Karpas-422 (cell line): ENCODE measurements at regions not wholly inside any gene's neighbourhood (a gene's known extent, or its start where the extent isn't known, plus 50 kb on each side); places are given as distances from the start of the nearest gene placed in this dataset.

Source experiments
- DNase-seq: peaks from one replicate; pipeline ENCODE4 v3.0.0-alpha.2; 2015
- H2AFZ ChIP-seq: fragments of 200-600 bp; sonication (generic); 2 replicates; pipeline ENCODE4 v1.6.1; 2014; ENCODE audit warnings: antibody characterized with exemption, low read length, mixed read lengths
- H3K27ac ChIP-seq: fragments of 200-600 bp; sonication (generic); 2 replicates; pipeline ENCODE4 v1.5.1; 2014; ENCODE audit warnings: mild to moderate bottlenecking, low read length, moderate library complexity
- H3K27me3 ChIP-seq: fragments of 200-600 bp; sonication (generic); 2 replicates; pipeline ENCODE4 v1.6.1; 2014; ENCODE audit warnings: low read length, mixed read lengths
- H3K36me3 ChIP-seq: fragments of 200-600 bp; sonication (generic); 2 replicates; pipeline ENCODE4 v1.6.1; 2014; ENCODE audit warnings: low read length, mixed read lengths; ENCODE audit not compliant: insufficient read depth
- H3K4me1 ChIP-seq: fragments of 200-600 bp; sonication (generic); 2 replicates; pipeline ENCODE4 v1.6.1; 2014; ENCODE audit warnings: mild to moderate bottlenecking, low read length, mixed read lengths
- H3K4me2 ChIP-seq: fragments of 200-600 bp; sonication (generic); 2 replicates; pipeline ENCODE4 v1.6.1; 2014; ENCODE audit warnings: low read length, low read depth, mild to moderate bottlenecking; ENCODE audit not compliant: poor library complexity, severe bottlenecking
- H3K4me3 ChIP-seq: fragments of 200-600 bp; sonication (generic); 2 replicates; pipeline ENCODE4 v1.5.1; 2014; ENCODE audit warnings: mild to moderate bottlenecking, antibody characterized with exemption, low read length, mixed read lengths
- H3K79me2 ChIP-seq: fragments of 200-600 bp; sonication (generic); 2 replicates; pipeline ENCODE4 v1.6.1; 2014; ENCODE audit warnings: mild to moderate bottlenecking, low read length, mixed read lengths
- H3K9ac ChIP-seq: fragments of 200-600 bp; sonication (generic); 2 replicates; pipeline ENCODE4 v1.6.0; 2014; ENCODE audit warnings: low read length
- H3K9me2 ChIP-seq: fragments of 200-600 bp; sonication (generic), shearing (Covaris generic); replicated peaks from 2 replicates; pipeline ENCODE4 v1.6.0; 2014; ENCODE audit warnings: mild to moderate bottlenecking, low read length, moderate library complexity; ENCODE audit not compliant: insufficient read depth
- H3K9me3 ChIP-seq: fragments of 300-700, 200-600 bp; sonication (generic); 2 replicates; pipeline ENCODE4 v1.6.1; 2014; ENCODE audit warnings: low read length, mixed read lengths
- H4K20me1 ChIP-seq: fragments of 200-600 bp; sonication (generic); 2 replicates; pipeline ENCODE4 v1.6.1; 2014; ENCODE audit warnings: mild to moderate bottlenecking, antibody characterized with exemption, low read length, low read depth; ENCODE audit not compliant: insufficient read depth

GRCh38 chr18:61702007-61702406, 190.8 kb downstream of the RNF152 start:
- no peak for DNase-seq
- no peak overlapping the region for H2AFZ ChIP-seq
- no peak overlapping the region for H3K9ac ChIP-seq
- H3K79me2 ChIP-seq, result no peaks in the 10 kb centered on the region
- H3K4me3 ChIP-seq, result no peak overlapping the region
- no peaks in the 10 kb centered on the region for H3K36me3 ChIP-seq
- H4K20me1 ChIP-seq, result no peaks in the 10 kb centered on the region
- no peaks in the 10 kb centered on the region for H3K4me1 ChIP-seq
- no peak overlapping the region for H3K27ac ChIP-seq
- H3K9me3 ChIP-seq, result no peaks in the 10 kb centered on the region
- H3K4me2 ChIP-seq, result no peak overlapping the region
- H3K9me2 ChIP-seq, result no peaks in the 10 kb centered on the region
- H3K27me3 ChIP-seq, result no peaks in the 10 kb centered on the region

DNA sequence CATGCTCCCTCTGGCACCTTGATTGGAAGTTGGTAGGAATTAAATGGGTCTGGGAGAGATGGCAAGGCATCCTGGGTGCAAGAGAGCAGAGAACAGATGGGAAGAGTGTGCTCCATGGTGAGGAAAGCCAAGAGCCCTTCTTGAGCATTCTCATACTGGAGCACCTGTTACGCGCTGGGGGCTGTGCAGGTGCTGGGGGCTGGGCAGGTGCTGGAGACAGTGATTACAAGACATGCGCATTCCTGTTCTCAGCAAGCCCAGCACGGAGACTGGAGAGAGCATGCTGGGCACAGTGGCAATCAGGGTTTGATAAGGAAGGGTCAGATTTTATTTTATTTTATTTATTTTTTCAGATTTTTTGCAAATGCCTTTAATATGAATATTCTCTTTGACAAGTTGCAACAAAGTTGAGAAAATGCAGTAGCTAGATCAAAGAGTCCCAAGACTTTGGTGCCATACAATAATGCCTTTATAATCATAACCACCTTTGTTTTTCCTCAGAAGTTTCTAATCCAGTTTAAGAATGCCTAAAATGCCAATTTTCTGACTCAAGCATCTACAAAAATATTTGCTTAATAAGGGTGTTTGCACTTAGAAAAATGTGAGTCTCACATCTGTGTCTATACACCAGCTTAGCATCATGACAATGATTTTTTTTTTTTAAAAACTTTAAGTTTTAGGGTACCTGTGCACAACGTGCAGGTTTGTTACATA, 193.3 kb downstream of the RNF152 start:
- Histone ChIP-seq H3K79me2 (no peaks in the 10 kb centered on the region), H3K4me2 (no peak overlapping the region), H3K36me3 (no peaks in the 10 kb centered on the region), H2AFZ (no peak overlapping the region), H3K27ac (no peak overlapping the region), H3K9me3 (no peaks in the 10 kb centered on the region), H3K4me3 (no peak overlapping the region), H3K9ac (no peak overlapping the region), H3K9me2 (no peaks in the 10 kb centered on the region), H4K20me1 (no peaks in the 10 kb centered on the region), H3K4me1 (no peaks in the 10 kb centered on the region), H3K27me3 (no peaks in the 10 kb centered on the region)
- no peak for DNase-seq

DNA sequence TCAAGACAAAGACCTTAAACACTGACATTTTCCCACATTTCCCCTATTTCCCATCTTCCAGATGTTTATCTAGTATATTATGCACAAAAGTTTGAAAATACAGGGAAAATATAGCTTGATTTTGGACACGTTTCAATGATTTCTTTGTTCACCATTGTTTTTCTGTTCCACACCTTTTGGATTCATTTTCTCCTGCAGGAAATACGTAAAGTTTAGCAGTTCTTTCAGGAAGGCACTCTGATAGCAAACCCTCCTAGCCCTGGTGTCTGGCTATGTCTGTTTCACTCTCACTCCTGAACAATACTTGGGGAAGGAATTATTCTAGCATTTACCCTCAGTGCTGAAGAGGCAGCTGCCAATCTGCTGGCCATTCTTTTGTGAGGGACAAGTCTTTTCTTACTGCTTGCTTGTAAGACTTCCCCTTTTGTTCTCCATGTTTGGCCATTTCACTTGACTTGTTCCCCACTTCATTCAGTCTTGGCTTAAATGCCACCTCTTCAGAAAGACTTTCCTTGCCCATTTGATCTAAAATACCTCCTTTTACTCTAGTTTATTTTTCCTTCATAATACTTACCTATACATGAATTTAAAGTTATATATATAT, 195.4 kb downstream of the RNF152 start:
- H3K9me2 ChIP-seq, result no peaks in the 10 kb centered on the region
- H3K9ac ChIP-seq, result no peak overlapping the region
- no peaks in the 10 kb centered on the region for H3K4me1 ChIP-seq
- no peak overlapping the region for H3K27ac ChIP-seq
- no peaks in the 10 kb centered on the region for H3K9me3 ChIP-seq
- H3K36me3 ChIP-seq, result no peaks in the 10 kb centered on the region
- no peak for DNase-seq
- no peak overlapping the region for H3K4me3 ChIP-seq
- no peaks in the 10 kb centered on the region for H4K20me1 ChIP-seq
- H3K79me2 ChIP-seq, result no peaks in the 10 kb centered on the region
- no peaks in the 10 kb centered on the region for H3K27me3 ChIP-seq
- no peak overlapping the region for H3K4me2 ChIP-seq
- H2AFZ ChIP-seq, result no peak overlapping the region

DNA sequence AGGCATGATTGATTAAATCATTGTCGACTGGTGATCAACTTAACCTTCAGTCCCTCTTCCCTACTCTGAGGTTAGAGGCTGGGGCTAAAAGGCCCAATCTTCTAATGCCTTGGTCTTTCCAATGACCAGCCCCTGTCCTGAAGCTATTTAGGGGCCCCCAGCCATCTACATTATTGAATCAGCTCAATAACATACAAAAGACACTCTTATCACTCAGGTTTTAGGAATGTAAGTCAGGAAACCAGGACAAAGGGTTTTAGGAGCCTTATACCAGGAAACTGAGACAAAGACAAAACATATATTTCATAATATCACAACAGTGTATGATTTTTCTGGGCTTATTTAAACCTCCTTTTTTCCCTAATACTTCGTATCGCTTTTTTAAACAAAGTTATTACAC, 198.6 kb downstream of the RNF152 start:
- H2AFZ ChIP-seq, result no peak overlapping the region
- H3K36me3 ChIP-seq, result no peaks in the 10 kb centered on the region
- DNase-seq, result no peak
- no peaks in the 10 kb centered on the region for H3K79me2 ChIP-seq
- no peaks in the 10 kb centered on the region for H3K27me3 ChIP-seq
- no peak overlapping the region for H3K4me3 ChIP-seq
- H3K4me1 ChIP-seq, result no peaks in the 10 kb centered on the region
- H3K27ac ChIP-seq, result no peak overlapping the region
- no peak overlapping the region for H3K9ac ChIP-seq
- H4K20me1 ChIP-seq, result no peaks in the 10 kb centered on the region
- H3K9me2 ChIP-seq, result no peaks in the 10 kb centered on the region
- H3K9me3 ChIP-seq, result no peaks in the 10 kb centered on the region
- H3K4me2 ChIP-seq, result no peak overlapping the region

DNA sequence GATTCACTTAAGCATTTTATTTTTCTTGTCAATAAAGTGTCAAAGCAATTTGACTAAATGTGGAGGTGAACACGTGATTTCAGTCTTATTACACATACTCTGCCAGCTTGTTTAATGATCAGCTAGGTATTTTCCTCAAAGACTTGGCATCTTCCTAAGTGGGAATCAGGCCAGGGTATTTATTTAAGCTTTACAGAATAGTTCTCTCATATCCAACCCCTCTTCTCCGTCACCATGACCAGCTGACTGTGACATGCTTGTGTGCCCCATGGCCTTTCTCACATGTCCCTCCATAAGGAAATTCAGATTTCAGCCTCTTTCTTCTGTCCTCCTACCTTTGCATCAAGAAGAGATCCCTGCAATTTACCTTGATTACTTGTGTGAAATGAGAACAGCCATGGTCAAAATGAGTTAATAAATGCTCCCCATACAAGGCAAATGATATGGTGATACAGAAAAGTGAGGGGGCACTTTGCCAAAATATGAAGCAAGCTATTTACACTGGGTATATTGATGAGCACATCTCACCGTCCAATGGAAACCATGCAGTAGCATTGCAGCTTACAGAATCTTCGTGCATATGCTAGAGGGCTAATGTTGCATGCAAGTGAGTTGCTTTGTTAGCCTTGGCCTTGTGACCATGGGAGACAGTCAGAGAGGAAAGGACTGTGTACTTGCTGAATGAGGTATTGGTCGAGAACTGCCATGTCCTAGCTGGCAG, 202.2 kb downstream of the RNF152 start:
- no peaks in the 10 kb centered on the region for H3K36me3 ChIP-seq
- H3K4me3 ChIP-seq, result no peak overlapping the region
- no peaks in the 10 kb centered on the region for H3K4me1 ChIP-seq
- no peaks in the 10 kb centered on the region for H3K79me2 ChIP-seq
- H3K27me3 ChIP-seq, result no peaks in the 10 kb centered on the region
- no peaks in the 10 kb centered on the region for H4K20me1 ChIP-seq
- no peak overlapping the region for H3K27ac ChIP-seq
- no peak for DNase-seq
- no peaks in the 10 kb centered on the region for H3K9me2 ChIP-seq
- no peaks in the 10 kb centered on the region for H3K9me3 ChIP-seq
- no peak overlapping the region for H2AFZ ChIP-seq
- no peak overlapping the region for H3K9ac ChIP-seq
- H3K4me2 ChIP-seq, result no peak overlapping the region

DNA sequence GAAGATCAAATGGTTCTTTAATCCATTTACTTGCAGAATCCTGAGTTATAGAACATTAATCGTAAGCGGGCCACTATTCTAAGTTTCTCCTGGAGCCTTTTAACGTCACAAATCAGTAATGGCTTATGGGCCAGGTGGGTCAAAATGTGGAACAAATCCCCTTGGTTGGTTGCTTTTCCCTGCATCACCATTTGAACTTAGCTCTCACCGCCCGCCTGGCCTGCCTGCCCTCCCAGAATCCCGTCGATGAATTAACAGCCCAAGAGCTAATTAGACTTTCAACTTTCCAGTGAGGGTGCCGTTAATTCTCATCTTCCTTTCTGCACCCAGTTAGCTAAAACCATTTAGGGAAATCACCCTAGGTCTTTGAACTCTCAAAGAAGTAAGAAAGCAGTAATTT, 205.5 kb downstream of the RNF152 start:
- H2AFZ ChIP-seq, result no peak overlapping the region
- no peak overlapping the region for H3K9ac ChIP-seq
- no peaks in the 10 kb centered on the region for H3K27me3 ChIP-seq
- no peaks in the 10 kb centered on the region for H3K79me2 ChIP-seq
- H3K4me3 ChIP-seq, result no peak overlapping the region
- H3K9me2 ChIP-seq, result no peaks in the 10 kb centered on the region
- H4K20me1 ChIP-seq, result no peaks in the 10 kb centered on the region
- H3K9me3 ChIP-seq, result no peaks in the 10 kb centered on the region
- DNase-seq, result no peak
- no peak overlapping the region for H3K4me2 ChIP-seq
- H3K36me3 ChIP-seq, result no peaks in the 10 kb centered on the region
- no peak overlapping the region for H3K27ac ChIP-seq
- H3K4me1 ChIP-seq, result no peaks in the 10 kb centered on the region

- Histone ChIP-seq H3K36me3 (no peaks in the 10 kb centered on the region), H3K4me1 (no peaks in the 10 kb centered on the region), H3K4me3 (no peak overlapping the region), H3K9me2 (no peaks in the 10 kb centered on the region), H3K9me3 (peaks cover 3% of the 10 kb centered on the region; the same call in 1 of the 2 replicates), H3K27ac (no peak overlapping the region), H3K79me2 (no peaks in the 10 kb centered on the region), H4K20me1 (no peaks in the 10 kb centered on the region), H3K9ac (no peak overlapping the region), H3K27me3 (no peaks in the 10 kb centered on the region), H3K4me2 (no peak overlapping the region), H2AFZ (no peak overlapping the region)
- DNase-seq, result no peak
These were observed 209.0 kb downstream of the RNF152 start for GRCh38 chr18:61683856-61684255.

DNA sequence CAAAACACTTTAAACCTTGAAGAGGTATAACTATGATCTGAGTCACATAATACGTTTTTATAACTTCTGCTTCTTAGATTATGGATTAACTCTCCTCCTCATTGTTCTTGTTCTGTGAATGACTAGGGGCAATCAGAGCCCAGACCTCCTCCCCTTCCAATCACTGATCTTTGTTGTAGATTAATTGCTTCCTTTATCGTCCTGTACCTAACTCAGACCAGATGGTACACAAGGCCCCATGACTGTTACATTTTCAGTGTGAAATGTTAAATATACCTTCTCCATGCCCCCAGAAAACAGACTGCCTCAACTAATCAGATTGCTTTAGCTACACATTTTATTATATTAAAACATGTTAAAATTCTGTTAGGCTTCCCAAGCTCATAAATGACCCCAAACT, 211.7 kb downstream of the RNF152 start:
- Histone ChIP-seq H3K27me3 (no peaks in the 10 kb centered on the region), H3K4me1 (peaks cover 20% of the 10 kb centered on the region), H2AFZ (no peak overlapping the region), H3K4me3 (no peak overlapping the region), H3K9me2 (no peaks in the 10 kb centered on the region), H3K4me2 (no peak overlapping the region), H3K79me2 (no peaks in the 10 kb centered on the region), H3K27ac (no peak overlapping the region), H3K36me3 (no peaks in the 10 kb centered on the region), H3K9me3 (peaks cover 3% of the 10 kb centered on the region; the same call in 1 of the 2 replicates), H4K20me1 (no peaks in the 10 kb centered on the region), H3K9ac (no peak overlapping the region)
- DNase-seq, result no peak
